ENCODE measurements at regions not wholly inside any gene's neighbourhood (a gene's known extent, or its start where the extent isn't known, plus 50 kb on each side); places are given as distances from the start of the nearest gene placed in this dataset.

- no peak for DNase-seq
These were observed 112.1 kb downstream of the IRX5 start for GRCh38 chr16:55042556-55043432.

- DNase-seq, result no peak
These were observed 112.8 kb downstream of the IRX5 start for GRCh38 chr16:55043499-55043898.

- no peak for DNase-seq
These were observed 113.7 kb downstream of the IRX5 start for GRCh38 chr16:55044201-55044975.

- no peak for DNase-seq
These were observed 114.7 kb downstream of the IRX5 start for GRCh38 chr16:55045329-55045728.

- no peak for DNase-seq
These were observed 115.2 kb downstream of the IRX5 start for GRCh38 chr16:55045756-55046460.

- no peak for DNase-seq
These were observed 115.8 kb downstream of the IRX5 start for GRCh38 chr16:55046513-55046912.

- DNase-seq, result no peak
These were observed 116.3 kb downstream of the IRX5 start for GRCh38 chr16:55046916-55047315.

- DNase-seq, result no peak
These were observed 116.7 kb downstream of the IRX5 start for GRCh38 chr16:55047331-55047730.

- DNase-seq, result no peak
These were observed 117.3 kb downstream of the IRX5 start for GRCh38 chr16:55047903-55048497.

GRCh38 chr16:55048745-55049144, 118.1 kb downstream of the IRX5 start:
- no peak for DNase-seq

GRCh38 chr16:55051571-55052347, 121.1 kb downstream of the IRX5 start:
- no peak for DNase-seq

GRCh38 chr16:55052348-55052734, 121.7 kb downstream of the IRX5 start:
- DNase-seq, result no peak

- no peak for DNase-seq
These were observed 122.2 kb downstream of the IRX5 start for GRCh38 chr16:55052741-55053415.

- DNase-seq, result no peak
These were observed 124.6 kb downstream of the IRX5 start for GRCh38 chr16:55055262-55055661.

GRCh38 chr16:55056585-55057401, 126.1 kb downstream of the IRX5 start:
- DNase-seq, result no peak

GRCh38 chr16:55057866-55058265, 127.2 kb downstream of the IRX5 start:
- no peak for DNase-seq

- no peak for DNase-seq
These were observed 127.9 kb downstream of the IRX5 start for GRCh38 chr16:55058576-55058975.

GRCh38 chr16:55059146-55059545, 128.5 kb downstream of the IRX5 start:
- DNase-seq, result no peak

GRCh38 chr16:55061126-55061525, 130.5 kb downstream of the IRX5 start:
- DNase-seq, result no peak

GRCh38 chr16:55062442-55062841, 131.8 kb downstream of the IRX5 start:
- no peak for DNase-seq

Measured in hindlimb muscle (tissue), 1 donor.